Right lung (tissue), 2 donors: ENCODE measurements at regions not wholly inside any gene's neighbourhood (a gene's known extent, or its start where the extent isn't known, plus 50 kb on each side); places are given as distances from the start of the nearest gene placed in this dataset.
"Not testable (repeated sequence)": the region's sequence is repeated elsewhere in the genome, so short reads cannot be mapped to it uniquely, and the experiment has no call there.

ENCODE experiments used
- DNase-seq, 2 donors: peaks; one replicate each; pipeline ENCODE4 v3.0.0-alpha.2; 2013

- no peak for DNase-seq
These were observed 467.7 kb upstream of the ACO1 start for GRCh38 chr9:31916591-31917241.

GRCh38 chr9:31937737-31938136 lies 446.7 kb upstream of the ACO1 start:
- not testable (repeated sequence) for DNase-seq

GRCh38 chr9:31950756-31951155 lies 433.7 kb upstream of the ACO1 start:
- DNase-seq: no peak

- no peak for DNase-seq
These were observed 425.9 kb upstream of the ACO1 start for GRCh38 chr9:31958572-31958971.

- no peak for DNase-seq
These were observed 414.9 kb upstream of the ACO1 start for GRCh38 chr9:31969552-31969951.

GRCh38 chr9:31983895-31984294 lies 400.5 kb upstream of the ACO1 start:
- no peak for DNase-seq

- DNase-seq: no peak
These were observed 388.1 kb upstream of the ACO1 start for GRCh38 chr9:31996331-31996730.

GRCh38 chr9:32004431-32005076 lies 379.9 kb upstream of the ACO1 start:
- DNase-seq: no peak

- DNase-seq: no peak
These were observed 374.1 kb upstream of the ACO1 start for GRCh38 chr9:32010322-32010721.

GRCh38 chr9:32011049-32011448 lies 373.4 kb upstream of the ACO1 start:
- no peak for DNase-seq

GRCh38 chr9:32015795-32016194 lies 368.6 kb upstream of the ACO1 start:
- DNase-seq: no peak

GRCh38 chr9:32045513-32045912 lies 338.9 kb upstream of the ACO1 start:
- DNase-seq: no peak

- DNase-seq: no peak
These were observed 317.2 kb upstream of the ACO1 start for GRCh38 chr9:32067261-32067660.

- DNase-seq: no peak
These were observed 315.2 kb upstream of the ACO1 start for GRCh38 chr9:32069169-32069813.

GRCh38 chr9:32069969-32070368 lies 314.5 kb upstream of the ACO1 start:
- no peak for DNase-seq

GRCh38 chr9:32072570-32072969 lies 311.9 kb upstream of the ACO1 start:
- no peak for DNase-seq

- no peak for DNase-seq
These were observed 292.4 kb upstream of the ACO1 start for GRCh38 chr9:32092031-32092430.

GRCh38 chr9:32117291-32117690 lies 267.2 kb upstream of the ACO1 start:
- DNase-seq: no peak

GRCh38 chr9:32128546-32128945 lies 255.9 kb upstream of the ACO1 start:
- DNase-seq: no peak

GRCh38 chr9:32130709-32131108 lies 253.7 kb upstream of the ACO1 start:
- not testable (repeated sequence) for DNase-seq

GRCh38 chr9:32136700-32137339 lies 247.6 kb upstream of the ACO1 start:
- no peak for DNase-seq

- no peak for DNase-seq
These were observed 242.4 kb upstream of the ACO1 start for GRCh38 chr9:32142074-32142473.

GRCh38 chr9:32148553-32148952 lies 235.9 kb upstream of the ACO1 start:
- not testable (repeated sequence) for DNase-seq
